NCI-H526 (cell line): ENCODE measurements at regions not wholly inside any gene's neighbourhood (a gene's known extent, or its start where the extent isn't known, plus 50 kb on each side); places are given as distances from the start of the nearest gene placed in this dataset.
"Not testable (repeated sequence)": the region's sequence is repeated elsewhere in the genome, so short reads cannot be mapped to it uniquely, and the experiment has no call there.

Experiments used
- DNase-seq, 2 experiments: peaks; one replicate each; lab custom pipeline; 2025; lab: John Stamatoyannopoulos, UW

GRCh38 chr5:87138091-87138805, 129.4 kb upstream of the RASA1 start:
- DNase-seq: no peak

GRCh38 chr5:87139795-87140194, 127.9 kb upstream of the RASA1 start:
- no peak for DNase-seq

- DNase-seq: no peak
Measured at GRCh38 chr5:87141544-87141943, 126.1 kb upstream of the RASA1 start.

- not testable (repeated sequence) for DNase-seq
Measured at GRCh38 chr5:87145853-87146252, 121.8 kb upstream of the RASA1 start.

- no peak for DNase-seq
Measured at GRCh38 chr5:87147441-87147840, 120.2 kb upstream of the RASA1 start.

GRCh38 chr5:87150630-87151029, 117.1 kb upstream of the RASA1 start:
- no peak for DNase-seq

- DNase-seq: no peak
Measured at GRCh38 chr5:87151547-87151946, 116.1 kb upstream of the RASA1 start.

- no peak for DNase-seq
Measured at GRCh38 chr5:87152886-87153285, 114.8 kb upstream of the RASA1 start.

- no peak for DNase-seq
Measured at GRCh38 chr5:87154191-87154590, 113.5 kb upstream of the RASA1 start.

GRCh38 chr5:87155106-87155505, 112.6 kb upstream of the RASA1 start:
- DNase-seq: no peak

- DNase-seq: no peak
Measured at GRCh38 chr5:87156631-87157030, 111.1 kb upstream of the RASA1 start.

GRCh38 chr5:87164409-87164808, 103.3 kb upstream of the RASA1 start:
- no peak for DNase-seq

GRCh38 chr5:87169300-87169991, 98.2 kb upstream of the RASA1 start:
- peak in 1 of 2 experiments; percentile 0 for DNase-seq

GRCh38 chr5:87170799-87171198, 96.9 kb upstream of the RASA1 start:
- DNase-seq: no peak

- DNase-seq: no peak
Measured at GRCh38 chr5:87182649-87183048, 85.0 kb upstream of the RASA1 start.

GRCh38 chr5:87183896-87184295, 83.8 kb upstream of the RASA1 start:
- no peak for DNase-seq

GRCh38 chr5:87184605-87185004, 83.1 kb upstream of the RASA1 start:
- no peak for DNase-seq

- no peak for DNase-seq
Measured at GRCh38 chr5:87185838-87186237, 81.8 kb upstream of the RASA1 start.

- DNase-seq: peak in 1 of 2 experiments; percentile 14
Measured at GRCh38 chr5:87188391-87188790, 79.3 kb upstream of the RASA1 start.

GRCh38 chr5:87190041-87190440, 77.6 kb upstream of the RASA1 start:
- DNase-seq: no peak

GRCh38 chr5:87190687-87191086, 77.0 kb upstream of the RASA1 start:
- no peak for DNase-seq

GRCh38 chr5:87191645-87192044, 76.0 kb upstream of the RASA1 start:
- DNase-seq: no peak

- DNase-seq: no peak
Measured at GRCh38 chr5:87195104-87195591, 72.5 kb upstream of the RASA1 start.

- no peak for DNase-seq
Measured at GRCh38 chr5:87195616-87196015, 72.1 kb upstream of the RASA1 start.
